Retinal pigment epithelial cell (primary cell): ENCODE measurements at regions not wholly inside any gene's neighbourhood (a gene's known extent, or its start where the extent isn't known, plus 50 kb on each side); places are given as distances from the start of the nearest gene placed in this dataset.

ENCODE experiments used
- DNase-seq: peaks from one replicate; pipeline ENCODE4 v3.0.0-alpha.2; 2010; ENCODE audit warnings: low read depth
- H3K4me3 ChIP-seq: 2 replicates; pipeline ENCODE4 v1.5.1; 2011; ENCODE audit warnings: mild to moderate bottlenecking, low read length, control low read depth, moderate library complexity
- CTCF ChIP-seq: conservative IDR thresholded peaks from 2 replicates; pipeline ENCODE4 v1.5.1; 2011; ENCODE audit warnings: low read depth, low read length, control low read depth, inconsistent platforms

GRCh38 chr4:130393231-130393630, 1297.3 kb downstream of the C4orf33 start:
- DNase-seq: no peak
- TF ChIP-seq CTCF: no peak
- no peak overlapping the region for H3K4me3 ChIP-seq

- no peak overlapping the region for H3K4me3 ChIP-seq
- no peak for DNase-seq
- TF ChIP-seq CTCF: no peak
Measured at GRCh38 chr4:130393642-130394041, 1297.7 kb downstream of the C4orf33 start.

GRCh38 chr4:130395871-130396270, 1299.9 kb downstream of the C4orf33 start:
- DNase-seq: peak; percentile 14
- no peak for TF ChIP-seq CTCF

GRCh38 chr4:130403221-130403620, 1307.3 kb downstream of the C4orf33 start:
- DNase-seq: no peak
- TF ChIP-seq CTCF: no peak
- no peak overlapping the region for H3K4me3 ChIP-seq

More at GRCh38 chr4:130395871-130396270, 1299.9 kb downstream of the C4orf33 start:
- H3K4me3 ChIP-seq: no peak overlapping the region

- TF ChIP-seq CTCF: no peak
- DNase-seq: no peak
Measured at GRCh38 chr4:130416228-130416627, 1320.3 kb downstream of the C4orf33 start.

GRCh38 chr4:130419211-130419975, 1323.4 kb downstream of the C4orf33 start:
- no peak overlapping the region for H3K4me3 ChIP-seq
- DNase-seq: no peak
- no peak for TF ChIP-seq CTCF

More at GRCh38 chr4:130416228-130416627, 1320.3 kb downstream of the C4orf33 start:
- H3K4me3 ChIP-seq: no peak overlapping the region

- no peak for TF ChIP-seq CTCF
- no peak for DNase-seq
- H3K4me3 ChIP-seq: no peak overlapping the region
Measured at GRCh38 chr4:130422261-130422660, 1326.3 kb downstream of the C4orf33 start.
